Hippocampal formation (tissue), 2 donors: ENCODE measurements at regions not wholly inside any gene's neighbourhood (a gene's known extent, or its start where the extent isn't known, plus 50 kb on each side); places are given as distances from the start of the nearest gene placed in this dataset.

ENCODE experiments used
- DNase-seq, 2 donors: peaks; one replicate each; lab custom pipeline; 2025; lab: John Stamatoyannopoulos, UW

GRCh38 chr14:99057576-99058083 lies 214.4 kb downstream of the BCL11B start:
- no peak for DNase-seq

- DNase-seq, result no peak
Measured at GRCh38 chr14:99058542-99058941, 213.5 kb downstream of the BCL11B start.

GRCh38 chr14:99062216-99062615 lies 209.8 kb downstream of the BCL11B start:
- no peak for DNase-seq

- DNase-seq, result no peak
Measured at GRCh38 chr14:99062772-99063418, 209.1 kb downstream of the BCL11B start.

GRCh38 chr14:99063620-99064225 lies 208.3 kb downstream of the BCL11B start:
- no peak for DNase-seq

GRCh38 chr14:99064262-99064954 lies 207.6 kb downstream of the BCL11B start:
- no peak for DNase-seq

DNA sequence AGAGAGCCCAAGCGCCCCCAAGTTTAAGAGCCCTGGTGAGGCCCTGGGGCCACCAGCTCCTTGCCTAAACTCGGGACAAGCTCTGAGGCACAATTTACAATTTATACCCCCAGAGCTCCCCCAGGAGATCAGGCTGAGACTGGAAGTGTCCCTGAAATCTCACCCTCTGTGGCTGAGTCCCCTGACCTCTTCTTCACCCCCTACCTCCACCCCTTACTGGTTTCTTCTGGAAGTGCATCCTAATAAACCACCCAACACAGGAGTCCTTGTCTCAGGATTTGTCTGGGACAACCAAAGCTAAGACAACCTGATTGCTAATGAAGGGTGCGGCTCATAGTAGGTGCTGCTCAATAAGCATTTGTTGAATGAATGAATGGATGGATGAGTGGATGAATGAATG lies 206.4 kb downstream of the BCL11B start:
- no peak for DNase-seq

DNA sequence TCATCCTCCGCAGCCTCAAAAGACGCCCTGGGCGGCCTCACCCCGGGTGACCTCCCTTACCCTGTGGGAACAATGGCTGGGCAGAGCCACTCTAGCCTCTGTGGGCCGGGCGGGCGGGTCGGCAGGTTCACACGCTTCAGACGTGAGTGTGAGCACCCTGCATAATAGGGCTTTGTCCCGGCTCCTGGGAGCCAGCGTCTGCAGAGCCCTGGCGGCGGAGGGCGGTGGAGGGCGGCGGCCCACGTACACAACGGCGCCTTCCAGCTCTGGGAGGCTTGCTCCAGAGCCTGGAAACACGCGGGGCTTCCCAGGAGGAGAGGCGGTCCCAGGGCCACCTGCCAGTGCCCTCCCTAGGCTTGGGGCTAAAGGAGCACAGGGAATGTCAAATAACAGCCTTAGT lies 205.6 kb downstream of the BCL11B start:
- no peak for DNase-seq

DNA sequence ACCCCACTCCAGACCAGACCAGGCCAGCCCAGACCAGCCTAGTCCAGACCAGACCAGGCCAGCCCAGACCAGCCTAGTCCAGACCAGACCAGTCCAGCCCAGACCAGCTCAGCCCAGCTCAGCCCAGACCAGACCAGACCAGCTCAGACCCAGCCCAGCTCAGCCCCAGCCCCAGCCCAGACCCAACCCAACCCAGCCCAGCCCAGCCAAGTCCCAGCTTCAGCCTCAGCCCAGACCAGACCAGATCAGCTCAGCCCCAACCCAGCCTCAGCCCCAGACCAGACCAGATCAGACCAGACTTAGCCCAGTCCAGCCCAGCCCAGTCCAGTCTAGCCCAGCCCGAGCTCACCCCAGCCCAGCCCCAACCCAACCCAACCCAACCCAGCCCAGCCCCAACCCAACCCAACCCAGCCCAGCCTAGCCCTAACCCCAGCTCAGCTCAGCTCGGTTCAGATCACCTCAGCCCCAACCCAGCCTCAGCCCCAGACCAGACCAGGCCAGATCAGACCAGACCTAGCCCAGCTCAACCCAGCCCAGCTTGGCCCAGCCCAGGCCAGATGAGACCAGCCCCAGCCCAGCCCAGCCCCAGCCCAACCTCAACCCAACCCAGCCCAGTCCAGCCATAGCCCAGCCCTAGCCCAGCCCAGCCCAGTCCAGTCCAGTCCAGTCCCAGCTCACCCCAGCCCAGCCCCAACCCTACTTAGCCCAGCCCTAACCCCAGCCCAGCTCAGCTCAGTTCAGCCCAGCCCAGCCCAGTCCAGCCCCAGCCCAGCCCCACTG lies 204.7 kb downstream of the BCL11B start:
- no peak for DNase-seq

DNA sequence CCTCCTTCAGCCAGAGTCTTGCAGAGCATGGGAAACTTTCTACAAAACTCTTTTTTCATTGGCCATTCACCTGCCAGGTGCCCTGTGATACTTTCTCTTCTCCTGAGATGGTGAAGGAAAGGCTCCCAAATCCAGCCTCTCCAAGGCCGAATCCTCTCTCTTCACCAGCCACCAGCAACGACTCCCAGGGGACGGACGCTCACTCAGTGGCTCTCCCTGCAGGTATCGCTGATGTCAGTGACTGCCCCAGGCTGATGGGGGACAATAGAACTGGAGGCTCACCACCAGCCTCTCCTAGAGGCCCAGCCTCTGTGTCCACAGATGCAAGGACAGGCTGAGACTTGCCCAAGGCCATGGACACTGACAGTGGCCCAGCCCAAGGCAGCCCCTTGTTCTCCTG lies 204.1 kb downstream of the BCL11B start:
- no peak for DNase-seq

- DNase-seq, result no peak
Measured at GRCh38 chr14:99069946-99070345, 202.1 kb downstream of the BCL11B start.

GRCh38 chr14:99072433-99072832 lies 199.6 kb downstream of the BCL11B start:
- no peak for DNase-seq

DNA sequence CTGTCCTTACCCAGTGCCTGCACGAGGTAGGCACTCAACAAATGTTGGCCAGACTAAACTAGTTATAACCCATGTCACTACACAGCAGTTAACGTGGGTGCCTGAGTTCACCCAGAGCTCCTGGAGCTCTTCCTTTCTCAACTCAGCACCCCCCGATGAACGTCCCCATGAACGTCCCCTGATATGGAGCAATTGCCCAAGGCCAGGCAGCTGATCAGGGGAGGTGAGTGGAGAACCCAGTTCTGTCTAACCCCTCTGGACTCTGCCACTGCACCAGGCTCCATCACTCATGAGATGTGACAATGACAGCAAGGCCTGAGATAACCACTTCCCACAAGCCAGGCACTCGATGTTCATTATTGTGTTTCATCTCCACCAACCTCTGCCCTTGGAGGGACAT lies 199.0 kb downstream of the BCL11B start:
- no peak for DNase-seq

- no peak for DNase-seq
Measured at GRCh38 chr14:99073431-99073830, 198.6 kb downstream of the BCL11B start.

GRCh38 chr14:99075061-99075460 lies 196.9 kb downstream of the BCL11B start:
- no peak for DNase-seq

DNA sequence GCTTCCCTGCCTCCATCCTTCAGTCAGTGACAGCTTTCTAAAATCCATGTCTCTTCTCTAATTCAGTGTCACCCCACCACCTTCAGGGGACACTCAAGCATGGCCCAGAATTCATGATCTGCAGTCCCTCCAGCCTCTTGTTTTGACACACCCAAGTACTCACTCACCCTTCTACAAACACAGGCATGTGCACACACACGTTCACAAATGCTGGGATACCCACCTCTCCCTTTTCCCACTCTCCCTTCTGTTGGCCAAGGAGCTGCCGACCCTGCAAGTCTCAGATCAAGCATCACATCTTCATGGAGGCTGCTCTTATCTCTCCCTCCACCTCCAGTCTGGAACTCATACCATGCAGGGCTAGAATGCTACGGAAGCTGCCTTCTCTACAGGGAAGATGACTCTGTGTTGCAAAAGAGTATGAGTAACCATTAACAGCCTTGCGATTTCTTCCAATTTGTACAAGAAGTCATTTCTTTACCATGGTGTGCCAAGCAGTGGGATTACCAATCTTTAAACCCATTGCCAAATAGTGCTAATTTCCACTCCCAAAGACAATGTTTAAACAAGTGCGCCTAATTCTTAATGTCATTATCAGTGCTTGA lies 196.1 kb downstream of the BCL11B start:
- no peak for DNase-seq

- no peak for DNase-seq
Measured at GRCh38 chr14:99077076-99077843, 194.7 kb downstream of the BCL11B start.

DNA sequence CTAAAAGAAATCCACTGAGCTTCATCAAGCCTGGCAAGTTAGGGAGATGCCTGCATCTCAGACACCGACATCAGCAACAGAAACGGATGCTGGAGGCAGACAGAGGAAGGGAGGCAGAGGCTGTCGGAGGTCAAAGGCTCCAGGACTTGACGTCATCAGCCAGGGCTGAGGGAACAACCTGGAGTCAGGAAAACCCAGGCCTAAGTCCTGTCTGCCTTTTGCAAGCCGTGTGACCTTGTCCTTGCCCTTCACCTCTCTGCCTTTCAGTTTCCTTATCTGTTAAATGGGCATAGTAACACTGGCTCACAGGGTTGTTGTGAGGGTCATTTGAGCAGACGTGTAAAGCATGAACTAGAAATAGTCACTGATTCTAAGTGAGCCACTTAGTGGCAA lies 194.2 kb downstream of the BCL11B start:
- DNase-seq, result no peak

DNA sequence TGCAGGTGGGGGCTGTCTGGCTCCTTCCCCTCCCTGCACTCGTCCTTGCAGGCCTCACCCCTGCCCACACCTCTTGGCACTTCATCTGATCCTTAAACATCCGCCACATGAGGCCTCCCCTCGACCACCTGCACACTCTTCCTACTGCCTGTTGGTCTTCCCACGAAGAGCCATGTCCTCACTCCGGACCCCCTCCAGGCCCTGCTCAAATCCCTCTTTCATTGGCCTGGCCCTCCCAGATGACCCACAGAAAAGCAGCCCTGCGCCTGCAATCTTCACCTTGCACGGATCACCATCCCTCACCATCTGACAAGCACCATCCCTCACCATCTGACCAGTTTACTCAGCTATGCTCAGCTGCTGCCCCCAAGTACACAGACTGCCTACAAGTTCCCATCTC lies 193.6 kb downstream of the BCL11B start:
- no peak for DNase-seq

GRCh38 chr14:99079061-99079727 lies 192.8 kb downstream of the BCL11B start:
- DNase-seq, result no peak

- DNase-seq, result no peak
Measured at GRCh38 chr14:99080306-99080705, 191.7 kb downstream of the BCL11B start.
